Gastroesophageal sphincter (tissue), 3 donors: ENCODE measurements at regions not wholly inside any gene's neighbourhood (a gene's known extent, or its start where the extent isn't known, plus 50 kb on each side); places are given as distances from the start of the nearest gene placed in this dataset.

Experiments used
- EP300 ChIP-seq: sonication (generic); formaldehyde crosslinking; IDR thresholded peaks from one replicate; pipeline ENCODE4 v1.6.1; 2017; ENCODE audit warnings: antibody characterized with exemption, mild to moderate bottlenecking
- POLR2AphosphoS5 ChIP-seq: sonication (generic); formaldehyde crosslinking; IDR thresholded peaks from one replicate; pipeline ENCODE4 v1.6.1; 2017; ENCODE audit warnings: antibody characterized with exemption
- TF ChIP-seq, protein P1 (sequence below), 4 experiments: fragments of 200-600 bp in 2 of 4; fragments of 450-650 bp in 2 of 4; sonication (generic) in 1 of 4; IDR thresholded peaks; one replicate each; pipeline ENCODE4 v1.5.1; 2017 to 2019; ENCODE audit warnings: antibody characterized with exemption in 4 of 4, mild to moderate bottlenecking in 2 of 4, moderate library complexity in 2 of 4

DNA sequence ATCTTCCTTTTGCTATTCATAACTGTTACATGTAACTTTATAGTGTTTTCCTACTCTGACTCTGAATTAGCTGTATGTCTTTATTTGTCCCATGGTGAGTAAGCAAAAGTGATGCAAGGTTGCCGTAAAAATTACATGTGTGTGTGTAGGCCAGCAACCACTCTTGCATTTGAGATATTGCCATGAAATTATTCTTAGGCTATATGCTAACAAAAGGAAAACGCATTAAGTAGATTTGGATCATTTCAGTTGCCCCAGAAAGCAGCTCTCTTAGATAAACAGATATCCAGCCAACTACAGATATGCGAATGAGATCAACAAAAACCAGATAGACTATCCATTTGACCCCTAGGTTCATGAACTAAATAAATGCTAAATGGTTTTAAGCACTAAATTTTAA, 73.6 kb downstream of the CYLC2 start:
- TF ChIP-seq, protein P1, sequence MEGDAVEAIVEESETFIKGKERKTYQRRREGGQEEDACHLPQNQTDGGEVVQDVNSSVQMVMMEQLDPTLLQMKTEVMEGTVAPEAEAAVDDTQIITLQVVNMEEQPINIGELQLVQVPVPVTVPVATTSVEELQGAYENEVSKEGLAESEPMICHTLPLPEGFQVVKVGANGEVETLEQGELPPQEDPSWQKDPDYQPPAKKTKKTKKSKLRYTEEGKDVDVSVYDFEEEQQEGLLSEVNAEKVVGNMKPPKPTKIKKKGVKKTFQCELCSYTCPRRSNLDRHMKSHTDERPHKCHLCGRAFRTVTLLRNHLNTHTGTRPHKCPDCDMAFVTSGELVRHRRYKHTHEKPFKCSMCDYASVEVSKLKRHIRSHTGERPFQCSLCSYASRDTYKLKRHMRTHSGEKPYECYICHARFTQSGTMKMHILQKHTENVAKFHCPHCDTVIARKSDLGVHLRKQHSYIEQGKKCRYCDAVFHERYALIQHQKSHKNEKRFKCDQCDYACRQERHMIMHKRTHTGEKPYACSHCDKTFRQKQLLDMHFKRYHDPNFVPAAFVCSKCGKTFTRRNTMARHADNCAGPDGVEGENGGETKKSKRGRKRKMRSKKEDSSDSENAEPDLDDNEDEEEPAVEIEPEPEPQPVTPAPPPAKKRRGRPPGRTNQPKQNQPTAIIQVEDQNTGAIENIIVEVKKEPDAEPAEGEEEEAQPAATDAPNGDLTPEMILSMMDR (IDR thresholded peaks at IDR 0.05), result no peak
- no peak for TF ChIP-seq EP300
- TF ChIP-seq POLR2AphosphoS5, result no peak
